Tibial artery (tissue), 4 donors: ENCODE measurements at regions not wholly inside any gene's neighbourhood (a gene's known extent, or its start where the extent isn't known, plus 50 kb on each side); places are given as distances from the start of the nearest gene placed in this dataset.

ENCODE experiments used
- DNase-seq, 2 donors: peaks; one replicate each; pipeline ENCODE4 v3.0.0-alpha.2; 2019
- H3K27ac ChIP-seq, 2 donors: fragments of 200-600 bp; sonication (generic) in 1 of 2; 1 replicate in 1 of 2; 2 replicates in 1 of 2; pipeline ENCODE4 v1.5.1; 2018 to 2019; ENCODE audit warnings: mild to moderate bottlenecking in 1 of 2
- H3K27me3 ChIP-seq, 2 donors: fragments of 200-600 bp; sonication (generic) in 1 of 2; one replicate each; pipeline versions ENCODE4 v1.5.1 to v1.6.0; 2016 to 2019
- H3K36me3 ChIP-seq, 3 donors: fragments of 200-600 bp; sonication (generic) in 2 of 3; one replicate each; pipeline ENCODE4 v1.5.1; 2016 to 2019; ENCODE audit warnings: mild to moderate bottlenecking in 2 of 3
- H3K4me1 ChIP-seq, 4 donors: fragments of 200-600 bp; sonication (generic) in 2 of 4; 1 replicate in 3 of 4; 2 replicates in 1 of 4; pipeline ENCODE4 v1.5.1; 2016 to 2019
- H3K4me3 ChIP-seq, 2 donors: fragments of 200-600 bp; sonication (generic) in 1 of 2; 1 replicate in 1 of 2; 2 replicates in 1 of 2; pipeline ENCODE4 v1.5.1; 2018 to 2019; ENCODE audit warnings: mild to moderate bottlenecking in 2 of 2
- H3K9me3 ChIP-seq, 3 donors: fragments of 200-600 bp; sonication (generic) in 1 of 3; one replicate each; pipeline ENCODE4 v1.5.1; 2016 to 2019
- intact Hi-C: fragments of 100-400 bp; cut with DNase I; formaldehyde crosslinking; loops from one replicate; pipeline ENCODE4 v1.15.0; 2023; ENCODE audit warnings: low total_unique reads
- TF ChIP-seq, protein P1 (sequence below), 2 experiments: fragments of 200-600 bp in 1 of 2; fragments of 450-650 bp in 1 of 2; IDR thresholded peaks; one replicate each; pipeline ENCODE4 v1.5.1; 2017 to 2019; ENCODE audit warnings: antibody characterized with exemption in 2 of 2, mild to moderate bottlenecking in 1 of 2, moderate library complexity in 1 of 2

DNA sequence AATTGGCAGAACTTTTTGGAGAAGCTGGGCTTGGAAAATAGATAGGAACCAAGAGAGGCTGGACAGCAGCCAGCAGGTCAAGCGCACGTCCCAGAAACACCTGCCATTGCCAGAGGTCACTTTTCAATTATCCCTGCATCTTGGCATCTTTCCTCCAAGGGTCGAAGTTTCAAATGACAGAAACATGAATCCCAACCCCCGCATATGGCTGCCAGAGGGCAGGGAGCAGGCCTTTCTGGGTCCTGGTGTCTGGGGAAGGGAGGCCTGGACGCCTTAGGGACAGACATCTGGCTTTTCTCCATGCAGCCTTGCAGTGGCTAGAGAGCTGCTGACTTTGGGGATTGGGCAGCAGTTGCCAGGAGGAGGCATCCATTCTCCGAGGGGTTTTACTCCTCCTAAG lies 164.5 kb upstream of the TPM1 start:
- H3K4me3 ChIP-seq, result no peak overlapping the region
- intact Hi-C loops, result no loop called here

DNA sequence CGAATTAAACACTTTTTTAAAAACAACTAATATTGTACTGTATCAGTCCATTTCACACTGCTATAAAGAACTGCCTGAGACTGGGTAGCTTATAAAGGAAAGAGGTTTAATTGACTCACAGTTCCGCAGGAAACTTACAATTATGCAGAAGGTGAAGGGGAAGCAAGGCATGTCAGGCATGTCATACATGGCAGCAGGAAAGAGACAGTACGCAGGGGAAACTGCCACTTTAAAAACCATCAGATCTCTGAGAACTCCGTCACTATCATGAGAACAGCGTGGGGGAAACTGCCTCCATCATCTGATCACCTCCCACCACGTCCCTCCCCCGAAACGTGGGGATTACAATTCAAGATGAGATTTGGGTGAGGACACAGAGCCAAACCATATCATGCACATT lies 162.8 kb upstream of the TPM1 start:
- no peak for DNase-seq

More for the DNA sequence above, 164.5 kb upstream of the TPM1 start:
- no peak overlapping the region for H3K27ac ChIP-seq
- no peaks in the 10 kb centered on the region for H3K27me3 ChIP-seq
- DNase-seq, result no peak
- H3K36me3 ChIP-seq, result no peaks in the 10 kb centered on the region
- H3K4me1 ChIP-seq, result peaks cover 0 to 7% (median 0%) of the 10 kb centered on the region in 4 donors
- no peaks in the 10 kb centered on the region for H3K9me3 ChIP-seq
- TF ChIP-seq, protein P1, sequence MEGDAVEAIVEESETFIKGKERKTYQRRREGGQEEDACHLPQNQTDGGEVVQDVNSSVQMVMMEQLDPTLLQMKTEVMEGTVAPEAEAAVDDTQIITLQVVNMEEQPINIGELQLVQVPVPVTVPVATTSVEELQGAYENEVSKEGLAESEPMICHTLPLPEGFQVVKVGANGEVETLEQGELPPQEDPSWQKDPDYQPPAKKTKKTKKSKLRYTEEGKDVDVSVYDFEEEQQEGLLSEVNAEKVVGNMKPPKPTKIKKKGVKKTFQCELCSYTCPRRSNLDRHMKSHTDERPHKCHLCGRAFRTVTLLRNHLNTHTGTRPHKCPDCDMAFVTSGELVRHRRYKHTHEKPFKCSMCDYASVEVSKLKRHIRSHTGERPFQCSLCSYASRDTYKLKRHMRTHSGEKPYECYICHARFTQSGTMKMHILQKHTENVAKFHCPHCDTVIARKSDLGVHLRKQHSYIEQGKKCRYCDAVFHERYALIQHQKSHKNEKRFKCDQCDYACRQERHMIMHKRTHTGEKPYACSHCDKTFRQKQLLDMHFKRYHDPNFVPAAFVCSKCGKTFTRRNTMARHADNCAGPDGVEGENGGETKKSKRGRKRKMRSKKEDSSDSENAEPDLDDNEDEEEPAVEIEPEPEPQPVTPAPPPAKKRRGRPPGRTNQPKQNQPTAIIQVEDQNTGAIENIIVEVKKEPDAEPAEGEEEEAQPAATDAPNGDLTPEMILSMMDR (IDR thresholded peaks at IDR 0.05), result no peak

DNA sequence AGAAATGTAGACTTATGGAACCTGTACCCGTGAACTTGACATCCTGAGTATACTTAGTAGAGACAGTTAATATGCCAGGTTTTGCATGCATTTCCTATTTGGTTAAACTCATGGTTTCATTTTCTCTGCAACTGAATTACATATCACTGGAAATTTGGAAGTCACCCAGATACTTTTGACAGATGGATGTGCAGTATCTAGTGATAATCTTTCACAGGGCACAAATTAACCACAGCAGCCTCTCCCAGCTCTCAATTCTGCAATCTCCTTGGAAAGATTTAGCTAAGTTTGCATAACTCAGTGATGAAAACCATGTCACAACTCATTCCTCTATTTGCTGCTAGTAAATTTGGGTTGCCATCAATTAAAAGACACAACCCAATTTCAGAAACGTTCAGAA lies 162.3 kb upstream of the TPM1 start:
- TF ChIP-seq, protein P1 (IDR thresholded peaks at IDR 0.05), result no peak
- Histone ChIP-seq H3K4me1 (peaks cover 0 to 5% (median 0%) of the 10 kb centered on the region in 4 donors), H3K27ac (no peak overlapping the region), H3K9me3 (no peaks in the 10 kb centered on the region), H3K36me3 (no peaks in the 10 kb centered on the region), H3K27me3 (no peaks in the 10 kb centered on the region), H3K4me3 (no peak overlapping the region)
- no peak for DNase-seq
- intact Hi-C loops, result no loop called here

More for the DNA sequence above, 162.8 kb upstream of the TPM1 start:
- Histone ChIP-seq H3K27ac (no peak overlapping the region), H3K4me3 (no peak overlapping the region), H3K27me3 (no peaks in the 10 kb centered on the region), H3K4me1 (peaks cover 0 to 7% (median 0%) of the 10 kb centered on the region in 4 donors), H3K36me3 (no peaks in the 10 kb centered on the region), H3K9me3 (no peaks in the 10 kb centered on the region)
- TF ChIP-seq, protein P1 (IDR thresholded peaks at IDR 0.05), result no peak
- intact Hi-C loops, result no loop called here

DNA sequence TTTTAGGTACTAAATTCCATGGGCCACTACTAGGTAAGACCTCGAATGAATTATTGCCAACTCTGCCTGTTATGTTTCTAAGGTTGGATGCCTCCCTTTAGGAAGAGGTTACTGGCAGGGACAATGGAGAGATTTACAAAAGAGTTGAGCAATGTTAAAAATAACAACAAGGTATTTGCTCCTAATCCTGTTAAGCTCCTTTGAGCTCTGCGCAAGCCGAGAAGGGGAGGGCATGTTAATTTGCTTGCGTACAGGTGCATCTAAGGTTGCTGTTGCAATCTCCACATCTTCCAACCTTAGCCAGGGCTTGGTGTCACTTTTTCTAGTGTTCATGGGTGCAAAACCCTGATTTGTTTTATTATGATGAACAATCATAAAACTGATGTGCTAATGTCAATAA lies 161.5 kb upstream of the TPM1 start:
- H3K27ac ChIP-seq, result no peak overlapping the region
- intact Hi-C loops, result no loop called here

DNA sequence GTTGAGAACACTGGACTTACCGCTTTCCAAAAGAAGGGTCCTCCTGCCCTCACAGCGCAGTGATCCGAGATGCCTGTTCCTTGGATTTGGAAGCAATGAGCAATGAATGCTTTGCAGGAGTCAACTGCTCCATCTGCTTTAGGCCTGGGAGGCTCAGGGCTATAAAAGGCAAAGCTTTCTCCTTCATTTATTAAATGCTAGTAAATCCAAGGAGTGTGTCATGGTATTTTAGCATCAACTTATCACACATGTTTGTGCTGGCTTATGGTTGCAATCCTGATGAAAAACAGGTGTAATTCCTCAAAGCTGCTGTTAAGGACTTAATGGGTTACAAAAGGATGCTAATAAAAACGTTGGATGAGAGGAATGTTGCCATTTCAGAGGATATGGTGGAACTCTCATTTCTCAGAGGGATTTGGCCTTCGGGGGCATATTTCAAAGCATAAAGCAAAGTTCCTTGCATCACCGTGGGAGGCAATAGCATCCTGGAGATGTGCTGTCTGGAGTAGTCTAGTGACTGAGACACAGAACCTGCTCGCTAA lies 158.5 kb upstream of the TPM1 start:
- intact Hi-C loops, result no loop called here
- Histone ChIP-seq H3K4me1 (no peaks in the 10 kb centered on the region), H3K9me3 (no peaks in the 10 kb centered on the region), H3K36me3 (no peaks in the 10 kb centered on the region), H3K27ac (no peak overlapping the region), H3K27me3 (no peaks in the 10 kb centered on the region), H3K4me3 (no peak overlapping the region)
- no peak for DNase-seq
- TF ChIP-seq, protein P1 (IDR thresholded peaks at IDR 0.05), result no peak

More for the DNA sequence above, 161.5 kb upstream of the TPM1 start:
- Histone ChIP-seq H3K36me3 (no peaks in the 10 kb centered on the region), H3K4me3 (no peak overlapping the region), H3K9me3 (no peaks in the 10 kb centered on the region), H3K27me3 (no peaks in the 10 kb centered on the region), H3K4me1 (no peaks in the 10 kb centered on the region)
- DNase-seq, result no peak
- TF ChIP-seq, protein P1 (IDR thresholded peaks at IDR 0.05), result no peak
